HFF-Myc (cell line): ENCODE measurements at regions not wholly inside any gene's neighbourhood (a gene's known extent, or its start where the extent isn't known, plus 50 kb on each side); places are given as distances from the start of the nearest gene placed in this dataset.
A peak's percentile ranks its signal among the peaks of the same experiment; 100 is the strongest.

Experiments used
- DNase-seq: peaks from one replicate; pipeline ENCODE4 v3.0.0-alpha.2; 2011; ENCODE audit warnings: low read depth; ENCODE audit errors: extremely low read depth
- H3K4me3 ChIP-seq: replicated peaks from 2 replicates; pipeline ENCODE4 v1.5.1; 2011; ENCODE audit warnings: low read depth, mild to moderate bottlenecking, control low read depth, low read length
- CTCF ChIP-seq: IDR thresholded peaks from 2 replicates; pipeline ENCODE4 v1.5.1; 2012; ENCODE audit warnings: mild to moderate bottlenecking, low read depth, low read length, control low read depth; ENCODE audit errors: missing control alignments

- TF ChIP-seq CTCF: no peak
- H3K4me3 ChIP-seq: no peak overlapping the region
- no peak for DNase-seq
These were observed 218.5 kb downstream of the PLA2G4A start for GRCh38 chr1:187047298-187047697.

GRCh38 chr1:187051618-187052232 is 223.0 kb downstream of the PLA2G4A start:
- peak; percentile 38 for TF ChIP-seq CTCF
- peak; percentile 15 for DNase-seq
- no peak overlapping the region for H3K4me3 ChIP-seq

GRCh38 chr1:187053876-187054275 is 225.1 kb downstream of the PLA2G4A start:
- DNase-seq: no peak
- no peak overlapping the region for H3K4me3 ChIP-seq
- TF ChIP-seq CTCF: no peak

GRCh38 chr1:187054862-187055757 is 226.4 kb downstream of the PLA2G4A start:
- no peak overlapping the region for H3K4me3 ChIP-seq
- DNase-seq: no peak
- TF ChIP-seq CTCF: no peak

- no peak for DNase-seq
- H3K4me3 ChIP-seq: no peak overlapping the region
- no peak for TF ChIP-seq CTCF
These were observed 234.5 kb downstream of the PLA2G4A start for GRCh38 chr1:187063271-187063670.

- H3K4me3 ChIP-seq: no peak overlapping the region
- TF ChIP-seq CTCF: no peak
- DNase-seq: no peak
These were observed 238.4 kb downstream of the PLA2G4A start for GRCh38 chr1:187067160-187067559.
